DND-41 (cell line): ENCODE measurements at regions not wholly inside any gene's neighbourhood (a gene's known extent, or its start where the extent isn't known, plus 50 kb on each side); places are given as distances from the start of the nearest gene placed in this dataset.

Experiments used
- CTCF ChIP-seq: IDR thresholded peaks from 2 replicates; pipeline ENCODE4 v1.5.1; 2012; ENCODE audit warnings: borderline replicate concordance, low read length, moderate library complexity, mild to moderate bottlenecking; ENCODE audit not compliant: poor library complexity, severe bottlenecking; ENCODE audit errors: extremely low read depth
- EZH2 ChIP-seq: IDR thresholded peaks from 3 replicates; pipeline ENCODE4 v1.6.1; 2012; ENCODE audit warnings: borderline replicate concordance, low read depth, mild to moderate bottlenecking, moderate library complexity, low read length, inconsistent platforms; ENCODE audit not compliant: severe bottlenecking

DNA sequence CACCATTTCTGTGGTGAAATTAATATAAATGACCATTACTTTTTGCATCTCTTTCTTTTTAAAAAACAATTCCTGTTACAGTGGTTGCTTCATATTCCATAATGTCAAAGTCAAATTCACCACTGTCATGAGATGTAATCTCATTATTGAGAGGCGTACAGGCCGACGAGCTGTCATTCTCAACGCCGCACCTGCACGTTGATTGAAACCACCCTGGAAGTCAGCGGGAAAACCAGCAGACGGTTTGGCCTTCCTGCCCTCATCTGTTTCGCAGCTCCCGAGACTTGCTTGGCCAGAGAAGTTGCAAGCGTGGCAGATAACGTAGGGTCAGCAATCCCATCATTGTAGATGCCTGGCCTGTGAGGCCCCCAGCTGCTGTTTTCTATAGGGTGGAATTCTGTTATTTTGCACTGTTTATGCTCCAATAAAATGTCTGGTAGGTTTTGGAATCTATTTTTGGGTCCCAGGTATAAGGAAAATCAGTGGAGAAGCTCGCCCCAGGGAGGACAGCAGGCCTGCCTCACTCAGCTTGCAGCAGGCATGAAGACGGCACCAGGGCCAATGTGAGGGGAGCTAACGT, 153.4 kb downstream of the SOX1 start:
- TF ChIP-seq CTCF (no peak), EZH2 (no peak)
